ENCODE measurements at regions not wholly inside any gene's neighbourhood (a gene's known extent, or its start where the extent isn't known, plus 50 kb on each side); places are given as distances from the start of the nearest gene placed in this dataset.

DNA sequence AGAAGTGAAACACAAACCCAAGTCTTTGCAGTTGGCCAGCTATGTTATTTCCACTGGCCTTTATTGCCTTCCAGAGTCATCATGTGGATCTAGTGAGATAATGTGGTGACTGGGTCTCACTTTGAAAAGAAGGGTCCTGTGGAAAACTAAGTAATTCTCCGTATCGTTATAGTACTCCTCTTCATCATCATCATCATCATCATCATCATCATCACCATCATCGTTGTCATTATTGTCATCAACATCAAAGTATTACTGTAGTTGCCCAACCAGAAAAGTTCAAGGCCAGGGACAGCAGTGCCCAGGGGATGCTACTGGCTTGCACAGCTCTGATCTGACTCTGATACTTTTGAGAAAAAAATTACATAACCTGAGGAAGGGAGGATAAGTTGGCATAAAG lies 295.6 kb upstream of the F9 start:
- TF ChIP-seq, protein P1, sequence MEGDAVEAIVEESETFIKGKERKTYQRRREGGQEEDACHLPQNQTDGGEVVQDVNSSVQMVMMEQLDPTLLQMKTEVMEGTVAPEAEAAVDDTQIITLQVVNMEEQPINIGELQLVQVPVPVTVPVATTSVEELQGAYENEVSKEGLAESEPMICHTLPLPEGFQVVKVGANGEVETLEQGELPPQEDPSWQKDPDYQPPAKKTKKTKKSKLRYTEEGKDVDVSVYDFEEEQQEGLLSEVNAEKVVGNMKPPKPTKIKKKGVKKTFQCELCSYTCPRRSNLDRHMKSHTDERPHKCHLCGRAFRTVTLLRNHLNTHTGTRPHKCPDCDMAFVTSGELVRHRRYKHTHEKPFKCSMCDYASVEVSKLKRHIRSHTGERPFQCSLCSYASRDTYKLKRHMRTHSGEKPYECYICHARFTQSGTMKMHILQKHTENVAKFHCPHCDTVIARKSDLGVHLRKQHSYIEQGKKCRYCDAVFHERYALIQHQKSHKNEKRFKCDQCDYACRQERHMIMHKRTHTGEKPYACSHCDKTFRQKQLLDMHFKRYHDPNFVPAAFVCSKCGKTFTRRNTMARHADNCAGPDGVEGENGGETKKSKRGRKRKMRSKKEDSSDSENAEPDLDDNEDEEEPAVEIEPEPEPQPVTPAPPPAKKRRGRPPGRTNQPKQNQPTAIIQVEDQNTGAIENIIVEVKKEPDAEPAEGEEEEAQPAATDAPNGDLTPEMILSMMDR (IDR thresholded peaks at IDR 0.05): no peak
- TF ChIP-seq POLR2A (IDR thresholded peaks at IDR 0.05): no peak

Data from Peyer's patch (tissue), 4 donors.